GM23248 (cell line): ENCODE measurements at regions not wholly inside any gene's neighbourhood (a gene's known extent, or its start where the extent isn't known, plus 50 kb on each side); places are given as distances from the start of the nearest gene placed in this dataset.

Experiments used
- EZH2 ChIP-seq: fragments of 200-600 bp; sonication (generic); IDR thresholded peaks from 2 replicates; pipeline ENCODE4 v1.6.1; 2018; ENCODE audit warnings: antibody characterized with exemption, mild to moderate bottlenecking; ENCODE audit not compliant: insufficient read depth, poor library complexity, severe bottlenecking
- EZH2phosphoT487 ChIP-seq: fragments of 200-600 bp; sonication (generic); IDR thresholded peaks from 2 replicates; pipeline ENCODE4 v1.6.1; 2018; ENCODE audit warnings: antibody characterized with exemption, moderate library complexity, mild to moderate bottlenecking, low read depth; ENCODE audit not compliant: insufficient read depth

- TF ChIP-seq EZH2phosphoT487 (no peak), EZH2 (no peak)
Observed at GRCh38 chr2:22882011-22882410, 503.0 kb upstream of the KLHL29 start.
